ENCODE measurements at regions not wholly inside any gene's neighbourhood (a gene's known extent, or its start where the extent isn't known, plus 50 kb on each side); places are given as distances from the start of the nearest gene placed in this dataset.

DNA sequence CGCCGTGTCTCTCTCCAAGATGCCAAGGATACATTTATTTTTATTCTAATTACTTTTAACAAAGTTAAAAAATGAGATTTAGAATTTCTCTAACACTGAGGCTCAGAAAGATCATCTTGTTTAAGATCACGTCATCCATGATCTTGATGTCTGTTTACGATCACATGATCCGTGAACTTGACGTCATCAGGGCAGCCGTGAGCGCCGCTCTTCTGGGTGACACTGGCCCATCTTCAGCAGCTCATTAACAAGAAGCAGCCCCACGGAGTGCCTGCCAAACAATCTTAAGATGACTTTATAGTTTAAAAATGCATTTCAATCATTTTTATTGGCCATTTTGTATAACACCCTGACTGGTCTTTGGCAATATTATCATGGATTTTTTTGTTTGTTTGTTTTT is 291.1 kb upstream of the PRKCQ start (continued):
- TF ChIP-seq MYBL2 (IDR thresholded peaks at IDR 0.05; ENCODE audit: low read depth) (no peak), MYBL2 (CRISPR knock-in tag; IDR thresholded peaks at IDR 0.05; ENCODE audit: borderline replicate concordance) (no peak), L3MBTL2 (IDR thresholded peaks at IDR 0.05) (0 out of 2 replicates have a peak, but pooled peaks have one; percentile 16), ZBTB17 (CRISPR knock-in tag; IDR thresholded peaks at IDR 0.05) (no peak), NR2C2 (CRISPR knock-in tag; IDR thresholded peaks at IDR 0.05) (no peak), NR2C2 (tag; IDR thresholded peaks at IDR 0.05) (peak; percentile 31; the same call in 1 of the 2 replicates), ATF7 (IDR thresholded peaks at IDR 0.05) (peak; percentile 91), TFAM (CRISPR knock-in tag; conservative IDR thresholded peaks at IDR 0.05) (no peak), ZNF24 (IDR thresholded peaks at IDR 0.05) (no peak), GABPB2 (CRISPR knock-in tag; conservative IDR thresholded peaks at IDR 0.05) (no peak), FOXK1 (CRISPR knock-in tag; IDR thresholded peaks at IDR 0.05; ENCODE audit: borderline replicate concordance) (no peak), ZKSCAN8 (CRISPR knock-in tag; IDR thresholded peaks at IDR 0.05) (no peak), BRD4 (IDR thresholded peaks at IDR 0.05) (no peak), RAD51 (IDR thresholded peaks at IDR 0.05; ENCODE audit: borderline replicate concordance, low read depth) (peak; percentile 68; the same call in 1 of the 2 replicates), ATF1 (CRISPR knock-in tag; IDR thresholded peaks at IDR 0.05) (no peak), ATF1 (tag; IDR thresholded peaks at IDR 0.05) (peak; percentile 91), NUFIP1 (IDR thresholded peaks at IDR 0.05; ENCODE audit: partially characterized antibody) (no peak), JUNB (CRISPR knock-in tag; conservative IDR thresholded peaks at IDR 0.05) (peak; percentile 41; the same call in 1 of the 2 replicates), ZNF780A (CRISPR knock-in tag; IDR thresholded peaks at IDR 0.05) (no peak), ZNF134 (CRISPR knock-in tag; conservative IDR thresholded peaks at IDR 0.05) (no peak), CBX8 (IDR thresholded peaks at IDR 0.05; ENCODE audit: borderline replicate concordance, extremely low read depth, low read depth, low read length, poor library complexity, severe bottlenecking) (no peak), COPS2 (conservative IDR thresholded peaks at IDR 0.05) (no peak), SMAD4 (CRISPR knock-in tag; conservative IDR thresholded peaks at IDR 0.05) (no peak), TAF9B (IDR thresholded peaks at IDR 0.05; ENCODE audit: partially characterized antibody) (no peak), SLC30A9 (CRISPR knock-in tag; IDR thresholded peaks at IDR 0.05) (no peak), PHF20 (IDR thresholded peaks at IDR 0.05; ENCODE audit: partially characterized antibody) (peak; percentile 31), MLLT1 (IDR thresholded peaks at IDR 0.05) (no peak)
- TF ChIP-seq, protein P1, sequence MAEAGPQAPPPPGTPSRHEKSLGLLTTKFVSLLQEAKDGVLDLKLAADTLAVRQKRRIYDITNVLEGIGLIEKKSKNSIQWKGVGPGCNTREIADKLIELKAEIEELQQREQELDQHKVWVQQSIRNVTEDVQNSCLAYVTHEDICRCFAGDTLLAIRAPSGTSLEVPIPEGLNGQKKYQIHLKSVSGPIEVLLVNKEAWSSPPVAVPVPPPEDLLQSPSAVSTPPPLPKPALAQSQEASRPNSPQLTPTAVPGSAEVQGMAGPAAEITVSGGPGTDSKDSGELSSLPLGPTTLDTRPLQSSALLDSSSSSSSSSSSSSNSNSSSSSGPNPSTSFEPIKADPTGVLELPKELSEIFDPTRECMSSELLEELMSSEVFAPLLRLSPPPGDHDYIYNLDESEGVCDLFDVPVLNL (CRISPR knock-in tag; IDR thresholded peaks at IDR 0.05; ENCODE audit: low read depth): no peak
